ENCODE measurements at regions not wholly inside any gene's neighbourhood (a gene's known extent, or its start where the extent isn't known, plus 50 kb on each side); places are given as distances from the start of the nearest gene placed in this dataset.

GRCh38 chr9:73541923-73542322, 390.3 kb downstream of the ANXA1 start:
- no peak for TF ChIP-seq EZH2 (IDR thresholded peaks at IDR 0.05; ENCODE audit: borderline replicate concordance, low read length)
- TF ChIP-seq, protein P1, sequence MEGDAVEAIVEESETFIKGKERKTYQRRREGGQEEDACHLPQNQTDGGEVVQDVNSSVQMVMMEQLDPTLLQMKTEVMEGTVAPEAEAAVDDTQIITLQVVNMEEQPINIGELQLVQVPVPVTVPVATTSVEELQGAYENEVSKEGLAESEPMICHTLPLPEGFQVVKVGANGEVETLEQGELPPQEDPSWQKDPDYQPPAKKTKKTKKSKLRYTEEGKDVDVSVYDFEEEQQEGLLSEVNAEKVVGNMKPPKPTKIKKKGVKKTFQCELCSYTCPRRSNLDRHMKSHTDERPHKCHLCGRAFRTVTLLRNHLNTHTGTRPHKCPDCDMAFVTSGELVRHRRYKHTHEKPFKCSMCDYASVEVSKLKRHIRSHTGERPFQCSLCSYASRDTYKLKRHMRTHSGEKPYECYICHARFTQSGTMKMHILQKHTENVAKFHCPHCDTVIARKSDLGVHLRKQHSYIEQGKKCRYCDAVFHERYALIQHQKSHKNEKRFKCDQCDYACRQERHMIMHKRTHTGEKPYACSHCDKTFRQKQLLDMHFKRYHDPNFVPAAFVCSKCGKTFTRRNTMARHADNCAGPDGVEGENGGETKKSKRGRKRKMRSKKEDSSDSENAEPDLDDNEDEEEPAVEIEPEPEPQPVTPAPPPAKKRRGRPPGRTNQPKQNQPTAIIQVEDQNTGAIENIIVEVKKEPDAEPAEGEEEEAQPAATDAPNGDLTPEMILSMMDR (IDR thresholded peaks at IDR 0.05; ENCODE audit: low read length), result no peak
